Large intestine (tissue), 3 donors: ENCODE measurements at regions not wholly inside any gene's neighbourhood (a gene's known extent, or its start where the extent isn't known, plus 50 kb on each side); places are given as distances from the start of the nearest gene placed in this dataset.
"Not testable (repeated sequence)": the region's sequence is repeated elsewhere in the genome, so short reads cannot be mapped to it uniquely, and the experiment has no call there.

Experiments used
- DNase-seq, 2 donors: peaks; one replicate each; pipeline versions ENCODE4 v3.0.0 to v3.0.0-alpha.2; 2013
- H3K27ac ChIP-seq: one replicate; pipeline ENCODE4 v1.5.1; 2013; ENCODE audit warnings: low read length
- H3K27me3 ChIP-seq: 2 replicates; pipeline ENCODE4 v1.6.1; 2013; ENCODE audit warnings: low read length; ENCODE audit not compliant: control insufficient read depth, insufficient read depth
- H3K36me3 ChIP-seq: 2 replicates; pipeline ENCODE4 v1.6.1; 2013; ENCODE audit warnings: low read length; ENCODE audit not compliant: control insufficient read depth, insufficient read depth
- H3K4me1 ChIP-seq: one replicate; pipeline ENCODE4 v1.6.1; 2013; ENCODE audit warnings: low read length; ENCODE audit not compliant: control insufficient read depth, insufficient read depth
- H3K4me3 ChIP-seq: one replicate; pipeline ENCODE4 v1.5.1; 2013; ENCODE audit warnings: low read length
- H3K9me3 ChIP-seq: one replicate; pipeline ENCODE4 v1.6.1; 2013; ENCODE audit warnings: mild to moderate bottlenecking, low read depth, low read length, moderate library complexity; ENCODE audit not compliant: control insufficient read depth
- WGBS: methylation state at CpG from one replicate; pipeline ENCODE4 v1.1.5; 2013; ENCODE audit warnings: low lambda C conversion rate; ENCODE audit not compliant: insufficient coverage; 5-methylcytosine and 5-hydroxymethylcytosine counted together

- H3K9me3 ChIP-seq = peaks cover 2% of the 10 kb centered on the region
- no CpG with 5 or more reads among the region's 2 CpGs for WGBS
- H3K4me3 ChIP-seq = no peak overlapping the region
- no peak overlapping the region for H3K27ac ChIP-seq
- H3K36me3 ChIP-seq = no peaks in the 10 kb centered on the region
- no peak for DNase-seq
- H3K27me3 ChIP-seq = no peaks in the 10 kb centered on the region
- peaks cover 22% of the 10 kb centered on the region for H3K4me1 ChIP-seq
These were observed 448.4 kb upstream of the SLC10A2 start for GRCh38 chr13:103514619-103515018.

GRCh38 chr13:103514188-103514587 lies 448.0 kb upstream of the SLC10A2 start:
- Histone ChIP-seq H3K27me3 (no peaks in the 10 kb centered on the region), H3K4me1 (peaks cover 22% of the 10 kb centered on the region), H3K36me3 (no peaks in the 10 kb centered on the region), H3K27ac (no peak overlapping the region), H3K4me3 (no peak overlapping the region), H3K9me3 (peaks cover 2% of the 10 kb centered on the region)
- no CpG with 5 or more reads among the region's 1 CpG for WGBS
- DNase-seq = no peak

GRCh38 chr13:103510007-103510535 lies 443.9 kb upstream of the SLC10A2 start:
- peaks cover 6% of the 10 kb centered on the region for H3K9me3 ChIP-seq
- H3K36me3 ChIP-seq = no peaks in the 10 kb centered on the region
- no peak for DNase-seq
- H3K4me1 ChIP-seq = no peaks in the 10 kb centered on the region
- H3K27me3 ChIP-seq = no peaks in the 10 kb centered on the region
- no peak overlapping the region for H3K27ac ChIP-seq
- H3K4me3 ChIP-seq = no peak overlapping the region
- 94% methylated on average over 5 of the region's 13 CpGs for WGBS

- 50% methylated on average over 1 of the region's 1 CpG for WGBS
- Histone ChIP-seq H3K4me3 (no peak overlapping the region), H3K27ac (no peak overlapping the region), H3K9me3 (peaks cover 10% of the 10 kb centered on the region), H3K4me1 (no peaks in the 10 kb centered on the region), H3K36me3 (no peaks in the 10 kb centered on the region), H3K27me3 (no peaks in the 10 kb centered on the region)
- DNase-seq = no peak
These were observed 431.2 kb upstream of the SLC10A2 start for GRCh38 chr13:103497404-103497803.

GRCh38 chr13:103487841-103488240 lies 421.6 kb upstream of the SLC10A2 start:
- DNase-seq = no peak
- no peaks in the 10 kb centered on the region for H3K27me3 ChIP-seq
- 86% methylated on average over 1 of the region's 2 CpGs for WGBS

GRCh38 chr13:103473081-103473480 lies 406.9 kb upstream of the SLC10A2 start:
- no peaks in the 10 kb centered on the region for H3K9me3 ChIP-seq
- no peak overlapping the region for H3K27ac ChIP-seq
- no peaks in the 10 kb centered on the region for H3K27me3 ChIP-seq
- no peaks in the 10 kb centered on the region for H3K4me1 ChIP-seq
- DNase-seq = no peak
- no CpG with 5 or more reads among the region's 1 CpG for WGBS
- H3K4me3 ChIP-seq = no peak overlapping the region
- no peaks in the 10 kb centered on the region for H3K36me3 ChIP-seq

More at GRCh38 chr13:103487841-103488240, 421.6 kb upstream of the SLC10A2 start:
- no peaks in the 10 kb centered on the region for H3K36me3 ChIP-seq
- peaks cover under 1% of the 10 kb centered on the region for H3K9me3 ChIP-seq
- no peaks in the 10 kb centered on the region for H3K4me1 ChIP-seq
- H3K27ac ChIP-seq = no peak overlapping the region
- H3K4me3 ChIP-seq = no peak overlapping the region

GRCh38 chr13:103471896-103472295 lies 405.7 kb upstream of the SLC10A2 start:
- no CpG with 5 or more reads among the region's 4 CpGs for WGBS
- no peaks in the 10 kb centered on the region for H3K27me3 ChIP-seq
- H3K36me3 ChIP-seq = no peaks in the 10 kb centered on the region
- no peaks in the 10 kb centered on the region for H3K9me3 ChIP-seq
- DNase-seq = no peak
- no peaks in the 10 kb centered on the region for H3K4me1 ChIP-seq
- H3K27ac ChIP-seq = no peak overlapping the region
- H3K4me3 ChIP-seq = no peak overlapping the region

- H3K27ac ChIP-seq = no peak overlapping the region
- no CpG with 5 or more reads among the region's 1 CpG for WGBS
- H3K27me3 ChIP-seq = no peaks in the 10 kb centered on the region
- no peaks in the 10 kb centered on the region for H3K36me3 ChIP-seq
- H3K9me3 ChIP-seq = no peaks in the 10 kb centered on the region
- no peak for DNase-seq
- no peaks in the 10 kb centered on the region for H3K4me1 ChIP-seq
- H3K4me3 ChIP-seq = no peak overlapping the region
These were observed 403.6 kb upstream of the SLC10A2 start for GRCh38 chr13:103469771-103470170.

- DNase-seq = no peak
- Histone ChIP-seq H3K27me3 (no peaks in the 10 kb centered on the region), H3K4me1 (no peaks in the 10 kb centered on the region), H3K36me3 (no peaks in the 10 kb centered on the region), H3K9me3 (peaks cover 5% of the 10 kb centered on the region), H3K27ac (no peak overlapping the region), H3K4me3 (no peak overlapping the region)
- no CpG with 5 or more reads among the region's 5 CpGs for WGBS
These were observed 400.5 kb upstream of the SLC10A2 start for GRCh38 chr13:103466761-103467160.

GRCh38 chr13:103460246-103460645 lies 394.0 kb upstream of the SLC10A2 start:
- H3K9me3 ChIP-seq, H3K27ac ChIP-seq, DNase-seq, H3K36me3 ChIP-seq, H3K27me3 ChIP-seq, H3K4me3 ChIP-seq, H3K4me1 ChIP-seq: not testable (repeated sequence)
- WGBS = no CpG with 5 or more reads among the region's 3 CpGs

GRCh38 chr13:103457050-103457449 lies 390.8 kb upstream of the SLC10A2 start:
- not testable (repeated sequence) for H3K9me3 ChIP-seq, H3K4me1 ChIP-seq, H3K27me3 ChIP-seq, H3K36me3 ChIP-seq, H3K27ac ChIP-seq, DNase-seq, H3K4me3 ChIP-seq
- WGBS = no CpG with 5 or more reads among the region's 14 CpGs
